C4-2B (cell line): ENCODE measurements at regions not wholly inside any gene's neighbourhood (a gene's known extent, or its start where the extent isn't known, plus 50 kb on each side); places are given as distances from the start of the nearest gene placed in this dataset.

Experiments
- H3K27ac ChIP-seq: fragments of 450-650 bp; 2 replicates; pipeline ENCODE4 v1.5.1; 2017
- CTCF ChIP-seq: fragments of 450-650 bp; conservative IDR thresholded peaks from 2 replicates; pipeline ENCODE4 v1.5.1; 2017; ENCODE audit warnings: mild to moderate bottlenecking
- ZFX ChIP-seq: fragments of 450-650 bp; IDR thresholded peaks from 2 replicates; pipeline ENCODE4 v1.6.1; 2017

GRCh38 chr18:78418379-78418778 lies 561.2 kb upstream of the SALL3 start:
- no peak overlapping the region for H3K27ac ChIP-seq
- TF ChIP-seq CTCF (no peak), ZFX (no peak)

- H3K27ac ChIP-seq: no peak overlapping the region
- TF ChIP-seq ZFX: no peak
- no peak for TF ChIP-seq CTCF
Observed at GRCh38 chr18:78419171-78419570, 560.4 kb upstream of the SALL3 start.

- no peak overlapping the region for H3K27ac ChIP-seq
- no peak for TF ChIP-seq CTCF
- no peak for TF ChIP-seq ZFX
Observed at GRCh38 chr18:78420116-78420515, 559.5 kb upstream of the SALL3 start.

- TF ChIP-seq CTCF (no peak), ZFX (no peak)
- H3K27ac ChIP-seq: no peak overlapping the region
Observed at GRCh38 chr18:78421392-78421791, 558.2 kb upstream of the SALL3 start.

GRCh38 chr18:78422336-78422735 lies 557.3 kb upstream of the SALL3 start:
- no peak for TF ChIP-seq CTCF
- no peak for TF ChIP-seq ZFX
- no peak overlapping the region for H3K27ac ChIP-seq

- TF ChIP-seq CTCF (no peak), ZFX (no peak)
- no peak overlapping the region for H3K27ac ChIP-seq
Observed at GRCh38 chr18:78423811-78424210, 555.8 kb upstream of the SALL3 start.

- no peak overlapping the region for H3K27ac ChIP-seq
- TF ChIP-seq ZFX (no peak), CTCF (no peak)
Observed at GRCh38 chr18:78424403-78425018, 555.1 kb upstream of the SALL3 start.
